HG03442 (cell line): ENCODE measurements at regions not wholly inside any gene's neighbourhood (a gene's known extent, or its start where the extent isn't known, plus 50 kb on each side); places are given as distances from the start of the nearest gene placed in this dataset.

Source experiments
- ATAC-seq: cut with Tn5 transposase; IDR thresholded peaks from one replicate; pipeline ENCODE4 v1.9.1; 2021; ENCODE audit warnings: mild to moderate bottlenecking, moderate library complexity; ENCODE audit not compliant: unreplicated experiment

DNA sequence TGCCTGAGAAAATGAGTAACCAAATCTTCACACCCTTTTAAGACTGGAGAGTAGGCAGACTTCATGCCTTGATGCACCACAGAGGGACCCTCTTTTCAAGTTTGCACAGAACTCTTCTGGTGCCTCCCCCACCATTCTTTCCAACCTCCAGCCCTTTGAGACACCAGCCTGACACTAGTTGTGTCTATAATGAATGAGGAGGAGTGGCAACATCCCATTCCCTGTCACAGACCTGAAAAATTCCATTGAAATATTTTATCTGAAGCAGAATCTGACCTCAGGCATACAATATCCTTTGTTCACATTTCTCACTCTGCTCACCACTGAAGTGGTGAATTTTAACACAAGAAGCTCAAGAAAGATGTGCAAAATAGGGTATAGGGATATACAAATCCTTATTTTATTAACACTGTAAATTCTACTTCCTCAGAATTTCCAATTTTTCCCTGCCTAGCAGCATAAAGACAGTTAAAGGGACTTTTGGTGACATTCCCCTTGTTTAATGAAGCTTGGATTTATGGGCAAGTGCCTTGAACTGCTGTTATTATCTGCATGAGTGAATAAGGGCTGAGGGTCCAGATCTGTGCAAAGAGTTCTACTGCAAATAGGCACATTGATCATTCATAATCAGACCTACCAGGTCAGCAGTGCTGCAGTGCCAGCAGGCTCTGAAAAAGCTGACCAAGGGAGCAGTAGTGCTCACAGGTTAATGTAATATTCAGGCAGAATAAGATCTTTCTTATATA is 149.9 kb upstream of the PAQR3 start:
- no peak for ATAC-seq

DNA sequence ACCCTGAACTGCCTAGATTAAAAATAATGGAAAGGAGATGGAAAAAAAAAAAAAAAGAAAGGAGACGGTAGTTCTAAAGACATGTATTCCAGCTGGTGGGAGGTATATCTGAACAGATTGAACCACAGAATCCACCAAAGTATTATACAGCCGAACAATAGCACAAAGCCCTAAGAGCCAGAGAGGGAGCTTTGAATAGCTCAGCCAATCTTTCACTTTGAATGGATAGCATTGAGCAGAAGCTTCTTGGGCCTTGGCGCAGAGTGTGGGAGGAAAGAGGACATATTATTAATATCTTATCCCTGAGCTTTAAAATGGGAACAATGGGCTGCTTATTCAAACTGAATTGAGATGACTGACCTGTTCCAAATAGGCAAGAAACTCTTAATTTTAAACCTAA is 147.8 kb upstream of the PAQR3 start:
- no peak for ATAC-seq

DNA sequence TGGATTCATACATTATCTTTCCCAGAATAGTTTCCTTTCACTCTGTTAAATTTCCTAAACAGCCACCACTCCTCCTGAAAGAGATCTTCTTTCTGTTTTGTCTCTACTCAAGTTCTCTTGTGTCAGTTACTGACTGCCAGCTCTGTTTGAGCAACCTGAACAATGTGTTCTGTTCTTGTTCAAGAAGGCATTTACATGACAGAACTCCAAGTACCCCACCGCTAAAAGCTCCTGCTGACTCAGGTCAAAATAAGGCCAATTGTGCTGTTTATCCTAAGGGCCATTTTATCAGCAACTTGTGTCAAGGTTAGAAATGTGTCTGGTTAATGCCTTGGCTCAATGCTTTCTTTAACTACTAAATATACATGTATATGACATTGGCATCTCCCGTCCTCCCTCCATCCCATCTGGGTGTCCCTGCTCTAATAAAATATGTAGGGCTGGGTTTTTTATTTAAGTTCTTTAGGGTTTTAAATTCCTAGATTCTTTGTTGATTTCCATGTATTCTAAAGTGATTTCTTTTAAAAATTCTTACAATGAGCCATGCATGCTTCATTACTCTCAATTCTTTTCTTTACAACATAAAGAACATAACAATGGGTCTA is 144.3 kb upstream of the PAQR3 start:
- ATAC-seq, result no peak

DNA sequence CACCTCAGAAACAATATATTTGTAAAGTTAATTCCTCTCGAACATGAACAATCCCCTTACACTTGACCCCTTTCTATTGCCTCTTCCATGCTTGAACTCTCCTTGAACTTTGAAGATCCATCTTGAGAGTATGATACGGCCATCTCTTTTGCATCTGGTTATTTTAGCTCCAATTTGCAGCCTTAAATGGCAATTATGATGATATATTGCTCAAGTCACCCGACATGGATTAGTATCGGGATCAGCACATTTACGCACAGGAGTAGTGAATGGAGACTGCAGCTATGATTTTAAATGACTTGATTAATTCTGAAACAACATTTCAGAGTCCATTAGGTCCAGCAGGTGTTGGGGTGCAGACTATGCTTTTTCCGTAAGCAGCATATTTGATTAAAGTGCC is 143.8 kb upstream of the PAQR3 start:
- ATAC-seq, result no peak

DNA sequence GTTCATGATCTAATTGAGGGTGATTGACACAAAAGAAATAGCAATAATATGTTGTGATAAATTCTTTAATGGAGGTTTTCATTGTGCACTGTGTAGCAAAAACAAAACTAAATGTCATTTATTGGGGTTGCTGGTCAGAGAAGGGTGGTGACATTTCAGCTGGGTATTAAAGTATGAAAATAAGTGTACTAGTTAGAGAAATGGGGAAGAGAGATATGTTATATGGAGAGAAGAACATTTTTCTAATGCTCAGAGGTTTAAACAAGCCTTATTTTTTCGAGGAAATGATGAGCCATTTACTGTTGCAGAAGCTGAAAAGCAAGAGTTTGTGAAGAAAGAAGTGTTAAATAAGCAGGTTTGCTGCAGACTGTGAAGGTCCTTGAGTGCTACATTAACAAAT is 142.7 kb upstream of the PAQR3 start:
- no peak for ATAC-seq

DNA sequence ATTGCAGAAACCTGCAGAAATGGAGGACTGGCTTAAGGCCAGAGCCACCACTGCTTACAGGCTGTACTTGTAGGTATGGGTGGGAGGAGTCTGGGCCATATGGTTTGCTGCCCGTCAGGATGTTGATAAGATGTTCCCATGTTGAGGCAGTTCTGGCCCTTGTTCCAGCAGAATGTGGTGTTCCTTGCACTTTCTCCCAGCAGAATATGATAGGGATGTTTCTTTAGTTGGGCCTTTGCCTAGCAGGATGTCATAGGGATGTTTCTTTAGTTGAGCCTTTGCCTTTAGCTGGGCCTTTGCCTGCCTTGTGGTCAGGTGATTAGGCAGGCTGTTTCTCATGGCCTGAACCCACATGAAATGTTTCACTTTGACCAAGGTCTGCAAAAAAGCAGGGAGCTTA is 139.1 kb upstream of the PAQR3 start:
- ATAC-seq, result no peak

DNA sequence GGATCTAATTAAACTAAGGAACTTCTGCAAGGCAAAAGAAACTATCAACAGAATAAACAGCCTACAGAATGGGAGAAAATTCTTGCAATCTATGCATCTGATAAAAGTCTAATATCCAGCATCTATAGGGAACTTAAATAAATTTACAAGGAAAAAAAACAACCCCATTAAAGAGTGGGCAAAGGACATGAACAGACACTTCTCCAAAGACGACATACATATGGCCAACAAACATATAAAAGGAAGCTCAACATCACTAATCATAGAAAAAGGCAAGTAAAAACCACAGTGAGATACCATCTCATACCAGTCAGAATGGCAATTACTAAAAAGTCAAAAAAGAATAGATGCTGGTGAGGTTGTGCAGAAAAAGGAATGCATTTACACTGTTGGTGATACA is 134.8 kb upstream of the PAQR3 start:
- ATAC-seq, result no peak

DNA sequence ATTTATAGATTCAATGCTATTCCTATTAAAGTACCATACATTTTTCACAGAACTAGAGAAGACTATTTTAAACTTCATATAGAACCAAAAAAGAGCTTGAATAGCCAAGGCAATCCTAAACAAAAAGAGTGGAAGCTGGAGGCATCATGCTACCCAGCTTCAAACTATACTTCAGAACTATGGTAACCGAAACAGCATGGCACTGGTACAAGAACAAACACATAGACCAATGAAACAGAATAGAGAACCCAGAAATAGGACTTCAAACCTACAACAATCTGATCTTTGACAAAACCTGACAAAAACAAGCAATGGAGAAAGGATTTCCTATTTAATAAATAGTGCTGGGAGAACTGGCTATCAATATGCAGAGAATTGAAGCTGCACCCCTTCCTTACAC is 134.2 kb upstream of the PAQR3 start:
- no peak for ATAC-seq

DNA sequence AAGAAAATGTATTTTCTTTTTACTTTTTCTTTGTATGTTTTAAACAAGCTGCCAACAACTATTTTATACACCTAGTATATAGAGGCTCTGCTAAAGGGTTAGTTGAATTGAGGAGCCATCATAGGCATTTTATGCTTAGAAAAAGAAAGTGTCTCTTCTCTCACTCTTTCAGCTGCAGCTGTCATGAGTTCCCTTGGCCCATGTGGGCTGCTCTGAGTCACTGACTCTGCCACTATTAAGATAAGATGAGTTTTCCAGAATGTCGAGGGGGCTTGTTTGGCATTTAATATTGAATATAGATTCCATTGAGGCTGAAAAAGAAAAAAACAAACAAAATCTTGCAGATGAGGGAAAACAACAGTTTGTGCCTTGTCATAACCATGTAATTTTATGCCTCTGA is 126.0 kb upstream of the PAQR3 start:
- no peak for ATAC-seq

DNA sequence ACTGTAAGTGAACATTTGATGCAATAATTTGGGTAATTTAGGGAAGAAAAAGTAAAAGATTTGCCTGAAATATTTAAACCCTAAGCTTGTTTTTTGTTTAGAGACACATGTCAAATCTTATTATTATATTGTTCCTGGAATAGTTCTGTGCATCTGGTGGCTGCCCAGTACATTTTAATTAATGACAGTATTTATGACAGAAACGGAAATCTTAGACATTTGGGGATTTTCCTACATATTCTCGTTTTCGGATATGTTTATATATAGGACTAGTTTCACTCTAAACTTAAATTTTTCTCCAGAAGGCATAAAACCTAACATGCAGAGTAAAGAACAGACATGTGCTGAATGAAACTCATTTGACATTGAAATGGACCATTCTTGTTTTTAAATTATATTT is 125.6 kb upstream of the PAQR3 start:
- ATAC-seq, result no peak

DNA sequence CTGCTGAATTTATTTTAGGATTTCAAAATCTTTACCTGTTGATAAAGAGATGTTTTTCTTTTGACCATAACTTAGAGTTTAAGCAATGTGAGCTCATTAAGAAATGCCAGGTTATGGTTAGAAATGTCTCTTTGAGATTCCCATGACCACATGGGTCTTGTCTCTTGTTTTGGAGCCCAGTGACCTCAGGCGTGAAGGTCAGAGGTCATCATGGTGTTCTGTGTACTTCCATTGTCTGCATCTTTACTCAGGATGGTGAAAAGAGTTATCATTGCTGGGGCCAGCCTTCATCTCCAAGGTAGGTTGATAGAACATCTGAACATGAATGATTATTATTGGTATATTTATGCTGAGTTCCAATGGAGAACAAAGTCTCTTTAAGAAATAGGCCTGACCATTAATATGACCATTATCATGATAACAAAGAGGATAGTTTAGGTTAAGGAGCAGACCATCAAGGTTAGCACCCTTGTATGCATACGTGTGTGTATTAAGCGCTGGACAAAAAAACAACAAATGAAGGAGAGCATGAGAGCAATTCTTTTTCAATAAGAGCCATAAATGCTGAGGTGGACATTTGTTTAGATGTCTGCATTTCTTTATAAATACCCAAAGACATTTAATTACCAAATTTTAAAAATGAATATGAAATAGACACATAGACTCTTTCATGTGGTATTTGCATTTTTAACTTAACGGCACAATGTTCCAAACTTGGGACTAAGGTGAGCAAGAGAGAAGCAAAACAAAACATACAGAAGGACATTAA is 120.6 kb upstream of the PAQR3 start:
- ATAC-seq, result no peak

DNA sequence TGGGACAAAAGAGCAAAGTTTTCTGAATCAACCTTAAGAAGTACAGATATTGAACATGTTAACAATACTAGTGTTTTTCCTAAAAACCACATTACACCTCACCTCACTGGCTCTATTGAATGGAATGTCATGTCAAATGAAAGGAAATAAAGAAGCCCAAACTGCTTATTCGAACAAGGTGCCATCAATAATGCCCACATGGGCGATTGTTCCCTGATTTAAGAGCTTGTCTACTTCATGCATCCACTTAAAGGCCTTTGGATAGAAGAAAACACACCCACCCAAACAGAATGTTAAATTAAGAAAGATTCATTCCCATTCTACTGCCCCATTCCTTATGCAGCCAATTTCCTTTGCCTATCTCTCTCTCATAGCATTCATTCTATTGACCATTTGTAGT is 118.5 kb upstream of the PAQR3 start:
- ATAC-seq, result no peak

DNA sequence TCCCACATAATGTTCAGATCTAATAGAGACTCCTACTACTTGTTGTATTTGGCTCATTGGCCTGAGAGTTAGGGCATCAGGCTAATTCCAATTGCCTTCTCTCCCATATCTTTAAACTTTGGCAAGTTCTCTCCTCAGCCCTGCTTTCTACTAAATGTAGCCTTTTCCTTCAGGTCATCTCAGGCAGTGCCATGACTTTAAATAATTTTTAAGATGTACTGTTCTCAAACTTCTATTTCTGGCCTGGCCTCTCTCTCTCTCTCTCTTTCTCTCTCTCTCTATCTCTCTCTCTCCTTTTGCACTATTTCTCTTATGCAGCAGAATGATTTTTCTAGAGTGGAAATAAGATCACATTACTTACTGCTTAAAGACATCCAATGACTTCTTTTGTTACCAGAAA is 114.5 kb upstream of the PAQR3 start:
- no peak for ATAC-seq

DNA sequence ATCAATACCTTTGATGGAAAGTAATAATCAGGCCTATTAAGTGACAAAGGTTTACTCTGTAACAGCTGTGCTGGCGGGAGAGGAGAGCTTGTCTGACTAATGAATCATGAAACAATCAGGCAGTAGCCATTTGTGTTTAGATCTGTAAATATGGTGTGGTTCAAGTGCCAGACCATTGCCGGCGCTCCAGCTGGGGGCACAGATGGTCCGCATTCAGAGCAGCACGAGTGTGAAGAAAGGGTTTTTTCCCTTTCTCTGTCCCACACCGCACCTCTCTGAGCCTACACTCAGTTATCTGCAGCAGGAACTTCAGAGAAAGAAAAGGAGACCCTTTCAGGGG is 111.3 kb upstream of the PAQR3 start:
- no peak for ATAC-seq

DNA sequence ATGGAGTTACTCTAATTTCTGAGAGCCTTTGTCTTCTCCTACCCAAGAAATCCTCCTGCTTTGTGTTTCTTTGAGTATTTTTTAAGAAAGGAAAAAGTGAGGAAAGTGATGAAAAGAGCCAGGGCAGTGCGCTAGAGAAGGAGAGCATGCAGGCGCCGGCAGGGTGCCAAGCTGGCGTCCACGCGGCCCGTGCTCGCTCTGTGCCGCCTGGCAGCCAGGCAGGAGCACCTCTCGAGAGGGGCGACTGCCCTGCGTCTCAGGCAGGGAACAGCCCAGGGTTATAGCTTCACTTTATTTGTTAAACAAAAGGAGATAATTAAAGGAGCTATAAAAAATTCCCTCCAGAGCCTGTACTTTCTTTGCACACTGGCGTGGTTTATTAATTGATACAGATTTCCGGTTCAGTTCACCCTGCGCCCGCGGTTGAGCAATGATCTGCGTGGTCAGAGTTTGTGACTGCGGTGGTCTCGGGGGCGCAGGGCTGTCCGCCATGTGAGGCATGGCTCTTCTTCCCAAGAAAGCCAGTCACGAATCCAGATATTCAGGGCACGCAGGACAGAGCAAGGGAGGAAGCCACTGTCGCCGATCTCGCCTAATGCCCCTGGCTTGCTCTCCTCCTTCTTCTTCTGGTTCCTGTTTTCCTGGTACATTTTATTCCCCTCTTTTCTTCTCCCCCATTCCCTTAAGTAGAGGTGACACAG is 110.8 kb upstream of the PAQR3 start:
- no peak for ATAC-seq

DNA sequence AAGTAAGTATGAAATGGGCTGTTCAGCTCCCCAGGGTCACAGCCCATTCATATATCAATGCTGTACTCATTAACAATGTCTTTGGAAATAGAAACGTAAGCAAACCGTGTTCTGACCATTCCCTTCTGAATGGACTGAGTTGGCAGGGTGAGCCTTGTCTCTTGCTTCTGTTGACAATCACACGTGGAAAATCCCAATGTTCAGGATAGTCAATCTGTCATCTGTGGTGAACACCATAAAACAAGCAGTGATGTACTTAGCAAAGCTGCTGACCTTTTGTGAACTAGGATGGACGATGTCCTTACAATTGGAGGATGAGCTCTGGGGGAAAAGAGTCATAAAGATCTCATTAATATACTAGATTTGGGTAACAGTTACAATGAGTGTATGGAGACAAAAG is 109.6 kb upstream of the PAQR3 start:
- ATAC-seq, result no peak

DNA sequence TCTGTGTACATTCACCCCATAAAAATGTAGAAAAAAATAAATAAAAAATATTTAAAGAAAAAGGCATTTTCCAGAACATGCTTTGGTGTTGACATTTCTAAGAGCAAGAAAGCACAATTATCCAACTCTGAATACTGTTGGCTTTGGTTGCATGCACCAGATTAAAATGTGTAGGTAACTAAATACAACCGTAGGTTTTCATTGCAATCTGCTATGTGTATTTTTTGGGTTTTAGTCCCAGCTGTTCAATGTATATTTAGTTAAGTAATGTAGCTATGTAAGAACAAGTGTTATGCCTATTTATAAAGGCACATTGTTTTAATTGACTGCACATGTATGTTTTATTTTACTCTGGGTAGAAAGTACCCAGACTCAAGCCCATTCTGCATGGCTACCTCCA is 108.1 kb upstream of the PAQR3 start:
- no peak for ATAC-seq

DNA sequence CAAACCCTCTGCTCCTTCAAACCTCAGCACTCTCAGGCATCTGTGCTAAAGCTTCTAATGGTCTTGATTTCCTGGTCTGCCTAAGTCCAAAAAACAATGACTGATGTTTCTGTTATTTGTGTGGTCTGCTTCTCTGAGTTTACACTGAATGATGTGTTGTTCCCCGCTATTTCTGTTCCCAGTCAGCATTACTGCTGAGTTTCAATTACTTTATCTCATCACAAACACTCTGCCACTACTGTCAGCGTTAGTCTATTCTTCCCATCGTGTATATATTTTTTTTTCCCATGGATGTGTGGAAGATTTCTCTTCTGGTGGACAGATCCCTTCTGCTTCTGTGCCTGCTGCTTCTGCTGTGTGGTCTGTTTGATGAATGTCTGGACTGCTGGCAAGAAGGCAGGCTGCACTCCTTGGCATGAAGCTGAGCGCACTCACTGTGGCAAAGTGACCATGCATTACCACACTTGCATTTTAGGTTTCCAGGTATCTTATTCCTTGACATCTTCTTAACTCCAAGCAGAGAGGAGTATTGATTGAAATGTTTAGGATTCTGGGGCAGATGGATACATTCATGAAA is 106.9 kb upstream of the PAQR3 start:
- no peak for ATAC-seq

DNA sequence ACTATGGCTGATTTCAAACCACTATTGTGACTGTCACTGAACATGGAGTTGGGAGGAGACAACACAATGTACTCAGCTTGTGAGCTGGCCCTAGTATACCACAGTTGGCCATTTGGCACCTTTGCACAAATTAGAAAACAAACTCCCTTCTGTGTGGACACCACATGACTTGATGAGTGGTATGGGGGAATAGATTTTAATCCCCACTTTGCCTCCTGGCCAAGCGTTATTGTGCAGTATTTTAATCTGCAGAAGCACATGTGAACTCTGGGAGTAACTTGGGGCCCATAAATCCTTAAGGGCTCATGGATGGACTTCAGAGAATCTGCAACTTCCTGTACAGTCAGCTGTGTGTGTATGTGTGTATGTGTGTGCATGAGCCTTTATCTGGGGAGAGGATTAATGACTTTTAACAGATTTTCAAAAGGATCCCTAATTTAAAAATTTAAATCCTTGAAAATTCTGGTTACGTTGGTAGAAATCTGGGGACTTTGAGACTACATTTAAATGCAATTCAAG is 105.0 kb upstream of the PAQR3 start:
- no peak for ATAC-seq

DNA sequence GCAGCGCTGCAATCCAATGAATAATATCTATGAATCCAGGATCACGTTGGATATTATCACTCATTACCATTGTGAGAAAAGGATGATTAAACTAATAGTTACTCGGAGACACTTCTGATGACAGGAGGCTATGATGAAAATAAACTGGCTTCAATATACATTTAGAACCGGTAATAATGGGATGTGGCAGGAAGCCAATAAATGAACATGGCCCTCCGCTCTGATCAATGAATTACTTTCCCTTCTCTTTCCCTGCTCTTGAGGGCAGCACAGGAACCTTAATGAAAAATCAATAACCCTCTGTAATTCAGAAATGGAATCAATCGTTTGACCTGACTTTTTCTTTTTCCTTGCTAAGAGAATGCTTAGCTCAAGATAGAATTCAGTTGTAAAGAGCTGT is 103.9 kb upstream of the PAQR3 start:
- no peak for ATAC-seq

DNA sequence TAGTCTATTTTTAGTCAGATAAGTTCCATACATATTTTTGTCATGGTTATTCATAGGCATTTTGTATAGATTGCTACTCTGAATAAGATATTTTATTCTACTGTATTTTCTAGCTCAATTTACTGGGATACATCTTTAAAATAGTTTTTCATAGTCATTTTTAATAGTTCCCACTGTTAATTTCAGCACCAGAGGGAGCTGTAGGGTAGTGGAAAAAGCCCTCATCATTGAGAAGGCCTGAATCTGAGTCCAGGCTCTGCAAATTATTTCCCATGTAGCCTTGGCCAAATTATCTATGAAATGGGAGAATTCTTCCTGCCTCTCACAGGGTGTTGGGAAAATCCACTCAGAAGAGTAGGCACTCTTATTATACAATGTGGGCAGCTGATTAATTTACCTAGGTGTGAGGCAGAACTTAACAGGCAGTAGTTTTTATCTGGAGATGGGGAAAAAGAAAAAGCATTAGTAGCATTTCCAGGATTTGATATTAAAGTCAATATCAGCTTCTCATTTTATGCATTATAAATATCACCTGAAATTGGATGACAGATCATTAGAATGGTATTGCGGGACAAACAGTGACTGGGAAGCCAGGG is 102.9 kb upstream of the PAQR3 start:
- ATAC-seq, result peak; percentile 42
